ENCODE measurements at regions not wholly inside any gene's neighbourhood (a gene's known extent, or its start where the extent isn't known, plus 50 kb on each side); places are given as distances from the start of the nearest gene placed in this dataset.

GRCh38 chr10:130430291-130430690 lies 294.1 kb downstream of the GLRX3 start:
- DNase-seq (ENCODE audit: low read depth) = no peak

GRCh38 chr10:130430852-130431704 lies 294.9 kb downstream of the GLRX3 start:
- no peak for DNase-seq (ENCODE audit: low read depth)

GRCh38 chr10:130432271-130432670 lies 296.1 kb downstream of the GLRX3 start:
- no peak for DNase-seq (ENCODE audit: low read depth)

GRCh38 chr10:130432850-130433249 lies 296.7 kb downstream of the GLRX3 start:
- no peak for DNase-seq (ENCODE audit: low read depth)

GRCh38 chr10:130434446-130435385 lies 298.5 kb downstream of the GLRX3 start:
- DNase-seq (ENCODE audit: low read depth) = no peak

GRCh38 chr10:130435961-130436360 lies 299.8 kb downstream of the GLRX3 start:
- no peak for DNase-seq (ENCODE audit: low read depth)

GRCh38 chr10:130438861-130439260 lies 302.7 kb downstream of the GLRX3 start:
- no peak for DNase-seq (ENCODE audit: low read depth)

GRCh38 chr10:130439766-130440165 lies 303.6 kb downstream of the GLRX3 start:
- DNase-seq (ENCODE audit: low read depth) = no peak

- no peak for DNase-seq (ENCODE audit: low read depth)
Observed at GRCh38 chr10:130440494-130440893, 304.3 kb downstream of the GLRX3 start.

- no peak for DNase-seq (ENCODE audit: low read depth)
Observed at GRCh38 chr10:130440971-130441370, 304.8 kb downstream of the GLRX3 start.

GRCh38 chr10:130443066-130443465 lies 306.9 kb downstream of the GLRX3 start:
- no peak for DNase-seq (ENCODE audit: low read depth)

- DNase-seq (ENCODE audit: low read depth) = no peak
Observed at GRCh38 chr10:130453036-130453720, 317.0 kb downstream of the GLRX3 start.

GRCh38 chr10:130453721-130454542 lies 317.7 kb downstream of the GLRX3 start:
- no peak for DNase-seq (ENCODE audit: low read depth)

- no peak for DNase-seq (ENCODE audit: low read depth)
Observed at GRCh38 chr10:130454543-130455000, 318.4 kb downstream of the GLRX3 start.

- DNase-seq (ENCODE audit: low read depth) = no peak
Observed at GRCh38 chr10:130455111-130455695, 319.0 kb downstream of the GLRX3 start.

- DNase-seq (ENCODE audit: low read depth) = no peak
Observed at GRCh38 chr10:130455791-130456190, 319.6 kb downstream of the GLRX3 start.

- no peak for DNase-seq (ENCODE audit: low read depth)
Observed at GRCh38 chr10:130456616-130457015, 320.4 kb downstream of the GLRX3 start.

GRCh38 chr10:130458509-130458908 lies 322.3 kb downstream of the GLRX3 start:
- DNase-seq (ENCODE audit: low read depth) = no peak

- no peak for DNase-seq (ENCODE audit: low read depth)
Observed at GRCh38 chr10:130459011-130459410, 322.8 kb downstream of the GLRX3 start.

GRCh38 chr10:130459851-130460490 lies 323.8 kb downstream of the GLRX3 start:
- DNase-seq (ENCODE audit: low read depth) = no peak
